Nephron (organoid): ENCODE measurements at regions not wholly inside any gene's neighbourhood (a gene's known extent, or its start where the extent isn't known, plus 50 kb on each side); places are given as distances from the start of the nearest gene placed in this dataset.
A peak's percentile ranks its signal among the peaks of the same experiment; 100 is the strongest.

ENCODE experiments used
- H3K27ac Mint-ChIP-seq, 3 experiments: 2 replicates each; pipeline ENCODE4 v1.8.0; 2020; ENCODE audit warnings: mixed read lengths in 3 of 3, mild to moderate bottlenecking in 2 of 3, moderate library complexity in 1 of 3
- H3K27me3 Mint-ChIP-seq: 2 replicates; pipeline ENCODE4 v1.8.0; 2021; ENCODE audit warnings: low read depth, mild to moderate bottlenecking, moderate library complexity, mixed read lengths
- H3K36me3 Mint-ChIP-seq: 2 replicates; pipeline ENCODE4 v1.8.0; 2020; ENCODE audit warnings: low read depth, mixed read lengths
- H3K4me1 Mint-ChIP-seq: 2 replicates; pipeline ENCODE4 v1.8.0; 2020; ENCODE audit warnings: mixed read lengths
- H3K4me3 Mint-ChIP-seq, 3 experiments: 2 replicates each; pipeline ENCODE4 v1.8.0; 2020; ENCODE audit warnings: mild to moderate bottlenecking in 3 of 3, mixed read lengths in 3 of 3, moderate library complexity in 2 of 3
- H3K9me3 Mint-ChIP-seq: 2 replicates; pipeline ENCODE4 v1.8.0; 2020; ENCODE audit warnings: mixed read lengths
- CTCF ChIP-seq, 3 experiments: fragments of 200-600 bp; sonication (generic); IDR thresholded peaks; one replicate each; pipeline ENCODE4 v1.5.0; 2021; ENCODE audit warnings: antibody characterized with exemption in 3 of 3; ENCODE audit not compliant: unreplicated experiment in 3 of 3

- peak; percentile 56 to 67 (median 65) for TF ChIP-seq CTCF (IDR thresholded peaks at IDR 0.05; ENCODE audit: unreplicated experiment in 3 of 3)
- Mint-ChIP-seq H3K4me1 (peaks cover 43% of the 10 kb centered on the region), H3K9me3 (no peaks in the 10 kb centered on the region), H3K36me3 (no peaks in the 10 kb centered on the region), H3K27ac (peak overlapping the region in 2 of 3 experiments; percentile 5 to 22), H3K27me3 (peaks cover 20% of the 10 kb centered on the region), H3K4me3 (peak overlapping the region in 1 of 3 experiments; percentile 19)
These were observed 318.7 kb upstream of the NCKAP5 start for GRCh38 chr2:133886735-133887675.

- no peak for TF ChIP-seq CTCF (IDR thresholded peaks at IDR 0.05; ENCODE audit: unreplicated experiment in 3 of 3)
- H3K9me3 Mint-ChIP-seq: peaks cover 3% of the 10 kb centered on the region
- H3K4me3 Mint-ChIP-seq: no peak overlapping the region
- peaks cover 43% of the 10 kb centered on the region for H3K4me1 Mint-ChIP-seq
- peaks cover 20% of the 10 kb centered on the region for H3K27me3 Mint-ChIP-seq
- no peak overlapping the region for H3K27ac Mint-ChIP-seq
- H3K36me3 Mint-ChIP-seq: no peaks in the 10 kb centered on the region
These were observed 319.4 kb upstream of the NCKAP5 start for GRCh38 chr2:133887676-133888040.

- Mint-ChIP-seq H3K27me3 (peaks cover 21% of the 10 kb centered on the region), H3K36me3 (no peaks in the 10 kb centered on the region), H3K4me3 (no peak overlapping the region), H3K4me1 (peaks cover 43% of the 10 kb centered on the region), H3K9me3 (peaks cover 3% of the 10 kb centered on the region), H3K27ac (no peak overlapping the region)
- TF ChIP-seq CTCF (IDR thresholded peaks at IDR 0.05; ENCODE audit: unreplicated experiment in 3 of 3): no peak
These were observed 319.8 kb upstream of the NCKAP5 start for GRCh38 chr2:133888107-133888506.

GRCh38 chr2:133888621-133889219, 320.5 kb upstream of the NCKAP5 start:
- no peak for TF ChIP-seq CTCF (IDR thresholded peaks at IDR 0.05; ENCODE audit: unreplicated experiment in 3 of 3)
- Mint-ChIP-seq H3K36me3 (no peaks in the 10 kb centered on the region), H3K27me3 (peaks cover 23% of the 10 kb centered on the region), H3K4me1 (peaks cover 43% of the 10 kb centered on the region), H3K27ac (no peak overlapping the region), H3K4me3 (no peak overlapping the region), H3K9me3 (peaks cover 6% of the 10 kb centered on the region)

- no peak overlapping the region for H3K4me3 Mint-ChIP-seq
- peaks cover 21% of the 10 kb centered on the region for H3K4me1 Mint-ChIP-seq
- no peak overlapping the region for H3K27ac Mint-ChIP-seq
- H3K36me3 Mint-ChIP-seq: no peaks in the 10 kb centered on the region
- peaks cover 11% of the 10 kb centered on the region for H3K9me3 Mint-ChIP-seq
- TF ChIP-seq CTCF (IDR thresholded peaks at IDR 0.05; ENCODE audit: unreplicated experiment in 3 of 3): no peak
- H3K27me3 Mint-ChIP-seq: peaks cover 19% of the 10 kb centered on the region
These were observed 324.2 kb upstream of the NCKAP5 start for GRCh38 chr2:133892352-133892913.
